Mesenchymal stem cell (in vitro differentiated cells and primary cell): ENCODE measurements at regions not wholly inside any gene's neighbourhood (a gene's known extent, or its start where the extent isn't known, plus 50 kb on each side); places are given as distances from the start of the nearest gene placed in this dataset.

Source experiments
- DNase-seq: peaks from one replicate; pipeline ENCODE4 v3.0.0-alpha.2; 2013
- H2AFZ ChIP-seq: one replicate; pipeline ENCODE4 v1.6.1; 2013; ENCODE audit warnings: low read depth, mild to moderate bottlenecking, control low read depth, inconsistent platforms, low read length, moderate library complexity
- H2AK5ac ChIP-seq: 2 replicates; pipeline ENCODE4 v1.6.1; 2013; ENCODE audit warnings: low read length, moderate library complexity, mild to moderate bottlenecking, inconsistent platforms; ENCODE audit not compliant: severe bottlenecking
- H2BK120ac ChIP-seq: one replicate; pipeline ENCODE4 v1.6.1; 2013; ENCODE audit warnings: low read depth, mild to moderate bottlenecking, inconsistent platforms, low read length, moderate library complexity
- H2BK12ac ChIP-seq, 2 experiments: one replicate each; pipeline ENCODE4 v1.6.1; 2013; ENCODE audit warnings: inconsistent platforms in 2 of 2, low read length in 2 of 2, mild to moderate bottlenecking in 2 of 2, moderate library complexity in 2 of 2, control low read depth in 1 of 2
- H2BK15ac ChIP-seq: one replicate; pipeline ENCODE4 v1.6.1; 2013; ENCODE audit warnings: mild to moderate bottlenecking, low read depth, inconsistent platforms; ENCODE audit not compliant: poor library complexity, severe bottlenecking
- H2BK5ac ChIP-seq: 2 replicates; pipeline ENCODE4 v1.6.1; 2013; ENCODE audit warnings: low read depth, mild to moderate bottlenecking, low read length, control low read depth, inconsistent platforms; ENCODE audit not compliant: poor library complexity, severe bottlenecking
- H3K14ac ChIP-seq, 2 experiments: one replicate each; pipeline ENCODE4 v1.6.1; 2013; ENCODE audit warnings: inconsistent platforms in 2 of 2, low read length in 2 of 2, control low read depth in 1 of 2, mild to moderate bottlenecking in 1 of 2, moderate library complexity in 1 of 2
- H3K18ac ChIP-seq, 2 experiments: one replicate each; pipeline ENCODE4 v1.6.1; 2013; ENCODE audit warnings: inconsistent platforms in 2 of 2, low read length in 2 of 2, control low read depth in 1 of 2, low read depth in 1 of 2, mild to moderate bottlenecking in 1 of 2
- H3K23ac ChIP-seq, 2 experiments: one replicate each; pipeline ENCODE4 v1.6.1; 2013; ENCODE audit warnings: inconsistent platforms in 2 of 2, low read length in 2 of 2, mild to moderate bottlenecking in 2 of 2, moderate library complexity in 2 of 2, control low read depth in 1 of 2
- H3K27ac ChIP-seq: 2 replicates; pipeline ENCODE4 v1.5.1; 2013; ENCODE audit warnings: mild to moderate bottlenecking, moderate library complexity, low read length, control low read depth, inconsistent platforms; ENCODE audit not compliant: poor library complexity, severe bottlenecking
- H3K27me3 ChIP-seq, 2 experiments: 2 replicates each; pipeline versions ENCODE4 v1.6.1 to v1.7.0; 2013; ENCODE audit warnings: low read length in 2 of 2, mild to moderate bottlenecking in 2 of 2, moderate library complexity in 2 of 2, control low read depth in 1 of 2, inconsistent platforms in 1 of 2; ENCODE audit not compliant: control insufficient read depth in 1 of 2, insufficient read depth in 1 of 2
- H3K36me3 ChIP-seq, 2 experiments: 2 replicates each; pipeline versions ENCODE4 v1.6.1 to v1.7.0; 2013; ENCODE audit warnings: low read length in 2 of 2, control low read depth in 1 of 2, inconsistent platforms in 1 of 2, low read depth in 1 of 2, mild to moderate bottlenecking in 1 of 2; ENCODE audit not compliant: insufficient read depth in 2 of 2, control insufficient read depth in 1 of 2
- H3K4ac ChIP-seq, 2 experiments: one replicate each; pipeline ENCODE4 v1.6.1; 2013; ENCODE audit warnings: inconsistent platforms in 2 of 2, low read length in 2 of 2, mild to moderate bottlenecking in 2 of 2, moderate library complexity in 2 of 2, control low read depth in 1 of 2, low read depth in 1 of 2
- H3K4me1 ChIP-seq: 2 replicates; pipeline ENCODE4 v1.6.1; 2013; ENCODE audit warnings: low read depth, low read length, control low read depth; ENCODE audit not compliant: control insufficient read depth, insufficient read depth
- H3K4me2 ChIP-seq: 2 replicates; pipeline ENCODE4 v1.6.1; 2013; ENCODE audit warnings: low read length, mild to moderate bottlenecking, inconsistent platforms; ENCODE audit not compliant: poor library complexity, severe bottlenecking
- H3K4me3 ChIP-seq, 2 experiments: 2 replicates each; pipeline versions ENCODE4 v1.5.1 to v1.7.0; 2013; ENCODE audit warnings: low read length in 2 of 2, mild to moderate bottlenecking in 2 of 2, control low read depth in 1 of 2, low read depth in 1 of 2; ENCODE audit not compliant: insufficient read depth in 1 of 2
- H3K79me1 ChIP-seq: replicated peaks from 2 replicates; pipeline ENCODE4 v1.6.1; 2013; ENCODE audit warnings: mild to moderate bottlenecking, control low read depth, low read length, inconsistent platforms; ENCODE audit not compliant: poor library complexity, severe bottlenecking
- H3K9ac ChIP-seq: 2 replicates; pipeline ENCODE4 v1.7.0; 2013; ENCODE audit warnings: mild to moderate bottlenecking, low read length, moderate library complexity
- H3K9me3 ChIP-seq: 2 replicates; pipeline ENCODE4 v1.7.0; 2013; ENCODE audit warnings: mild to moderate bottlenecking, low read length; ENCODE audit not compliant: control insufficient read depth
- H4K8ac ChIP-seq: one replicate; pipeline ENCODE4 v1.6.1; 2013; ENCODE audit warnings: inconsistent platforms, mild to moderate bottlenecking, low read length, moderate library complexity
- H4K91ac ChIP-seq: one replicate; pipeline ENCODE4 v1.6.1; 2013; ENCODE audit warnings: mild to moderate bottlenecking, low read length, inconsistent platforms
- WGBS: methylation state at CpG from one replicate; pipeline ENCODE4 v1.1.7; 2013; ENCODE audit warnings: mixed read lengths; 5-methylcytosine and 5-hydroxymethylcytosine counted together

GRCh38 chr1:75083848-75084514, 50.2 kb upstream of the LHX8 start:
- no peak overlapping the region for H3K4ac ChIP-seq
- no peak overlapping the region for H3K9ac ChIP-seq
- H3K27me3 ChIP-seq = no peaks in the 10 kb centered on the region
- no peak overlapping the region for H3K4me2 ChIP-seq
- H2BK5ac ChIP-seq = no peak overlapping the region
- H3K36me3 ChIP-seq = no peaks in the 10 kb centered on the region
- H3K14ac ChIP-seq = no peak overlapping the region
- H4K8ac ChIP-seq = no peak overlapping the region
- no peaks in the 10 kb centered on the region for H3K4me1 ChIP-seq
- no peak overlapping the region for H2BK15ac ChIP-seq
- WGBS = 58% methylated on average over 3 of the region's 4 CpGs
- H3K9me3 ChIP-seq = no peaks in the 10 kb centered on the region
- no peak overlapping the region for H2AFZ ChIP-seq
- H2AK5ac ChIP-seq = no peak overlapping the region
- peak; percentile 20 for DNase-seq
- H4K91ac ChIP-seq = no peak overlapping the region
- H3K4me3 ChIP-seq = no peak overlapping the region
- no peaks in the 10 kb centered on the region for H3K79me1 ChIP-seq
- H2BK12ac ChIP-seq = no peak overlapping the region
- no peak overlapping the region for H3K27ac ChIP-seq
- H3K23ac ChIP-seq = no peak overlapping the region
- H3K18ac ChIP-seq = no peak overlapping the region
- H2BK120ac ChIP-seq = no peak overlapping the region
